ENCODE measurements at regions not wholly inside any gene's neighbourhood (a gene's known extent, or its start where the extent isn't known, plus 50 kb on each side); places are given as distances from the start of the nearest gene placed in this dataset.

- Histone ChIP-seq H3K9me3 (no peaks in the 10 kb centered on the region), H3K27ac (no peak overlapping the region), H3K27me3 (no peaks in the 10 kb centered on the region), H3K4me3 (no peak overlapping the region), H3K36me3 (no peaks in the 10 kb centered on the region), H3K4me1 (no peaks in the 10 kb centered on the region)
- TF ChIP-seq CTCF (IDR thresholded peaks at IDR 0.05) (no peak), POLR2AphosphoS5 (IDR thresholded peaks at IDR 0.05) (no peak), POLR2A (IDR thresholded peaks at IDR 0.05) (no peak)
- intact Hi-C loops (cut with DNase I; ENCODE audit: low total_unique reads) = no loop called here
- no peak for DNase-seq (ENCODE audit: low spot score in 2 of 2)
These were observed 83.0 kb upstream of the MAP3K7 start for GRCh38 chr6:90669846-90670245.

- H3K27me3 ChIP-seq = no peaks in the 10 kb centered on the region
- H3K36me3 ChIP-seq = no peaks in the 10 kb centered on the region
- TF ChIP-seq POLR2AphosphoS5 (IDR thresholded peaks at IDR 0.05) (no peak), POLR2A (IDR thresholded peaks at IDR 0.05) (no peak), CTCF (IDR thresholded peaks at IDR 0.05) (no peak)
- no peak overlapping the region for H3K27ac ChIP-seq
- no peak overlapping the region for H3K4me3 ChIP-seq
- no peaks in the 10 kb centered on the region for H3K4me1 ChIP-seq
- intact Hi-C loops (cut with DNase I; ENCODE audit: low total_unique reads) = no loop called here
- H3K9me3 ChIP-seq = no peaks in the 10 kb centered on the region
- DNase-seq (ENCODE audit: low spot score in 2 of 2) = no peak
These were observed 82.5 kb upstream of the MAP3K7 start for GRCh38 chr6:90669420-90669819.

GRCh38 chr6:90668141-90668540, 81.3 kb upstream of the MAP3K7 start:
- intact Hi-C loops (cut with DNase I; ENCODE audit: low total_unique reads) = no loop called here
- no peak for DNase-seq (ENCODE audit: low spot score in 2 of 2)
- no peaks in the 10 kb centered on the region for H3K36me3 ChIP-seq
- no peak overlapping the region for H3K27ac ChIP-seq
- H3K27me3 ChIP-seq = no peaks in the 10 kb centered on the region
- no peak overlapping the region for H3K4me3 ChIP-seq
- no peak for TF ChIP-seq CTCF (IDR thresholded peaks at IDR 0.05)
- TF ChIP-seq POLR2AphosphoS5 (IDR thresholded peaks at IDR 0.05) = no peak
- TF ChIP-seq POLR2A (IDR thresholded peaks at IDR 0.05) = no peak
- H3K4me1 ChIP-seq = no peaks in the 10 kb centered on the region
- H3K9me3 ChIP-seq = peaks cover 4 to 8% of the 10 kb centered on the region in 2 donors

GRCh38 chr6:90663873-90664272, 77.0 kb upstream of the MAP3K7 start:
- Histone ChIP-seq H3K9me3 (peaks cover 6 to 15% of the 10 kb centered on the region in 2 donors), H3K36me3 (no peaks in the 10 kb centered on the region), H3K4me1 (no peaks in the 10 kb centered on the region), H3K27ac (no peak overlapping the region), H3K27me3 (no peaks in the 10 kb centered on the region), H3K4me3 (no peak overlapping the region)
- intact Hi-C loops (cut with DNase I; ENCODE audit: low total_unique reads) = no loop called here
- DNase-seq (ENCODE audit: low spot score in 2 of 2) = no peak
- TF ChIP-seq CTCF (IDR thresholded peaks at IDR 0.05) = no peak
- no peak for TF ChIP-seq POLR2AphosphoS5 (IDR thresholded peaks at IDR 0.05)
- no peak for TF ChIP-seq POLR2A (IDR thresholded peaks at IDR 0.05)

- Histone ChIP-seq H3K27me3 (no peaks in the 10 kb centered on the region), H3K9me3 (peaks cover 6 to 15% of the 10 kb centered on the region in 2 donors), H3K36me3 (no peaks in the 10 kb centered on the region), H3K27ac (no peak overlapping the region), H3K4me3 (no peak overlapping the region), H3K4me1 (no peaks in the 10 kb centered on the region)
- TF ChIP-seq CTCF (IDR thresholded peaks at IDR 0.05) (no peak), POLR2AphosphoS5 (IDR thresholded peaks at IDR 0.05) (no peak), POLR2A (IDR thresholded peaks at IDR 0.05) (no peak)
- DNase-seq (ENCODE audit: low spot score in 2 of 2) = no peak
- intact Hi-C loops (cut with DNase I; ENCODE audit: low total_unique reads) = no loop called here
These were observed 76.2 kb upstream of the MAP3K7 start for GRCh38 chr6:90663106-90663505.

Measured in breast epithelium (tissue), 4 donors.